Aorta (tissue), 5 donors: ENCODE measurements at regions not wholly inside any gene's neighbourhood (a gene's known extent, or its start where the extent isn't known, plus 50 kb on each side); places are given as distances from the start of the nearest gene placed in this dataset.
A peak's percentile ranks its signal among the peaks of the same experiment; 100 is the strongest.

Experiments
- ATAC-seq: fragments of 200-7000 bp; cut with Tn5 transposase; one replicate; pipeline ENCODE4 v1.9.1; 2022; ENCODE audit warnings: moderate library complexity; ENCODE audit not compliant: low FRiP score
- DNase-seq, 2 donors: peaks; one replicate each; pipeline ENCODE4 v3.0.0-alpha.2; 2020
- H3K27ac ChIP-seq, 2 donors: one replicate each; pipeline ENCODE4 v1.5.1; 2013; ENCODE audit warnings: low read length in 2 of 2, mild to moderate bottlenecking in 2 of 2, moderate library complexity in 2 of 2, control low read depth in 1 of 2, inconsistent platforms in 1 of 2, low read depth in 1 of 2
- H3K27me3 ChIP-seq, 2 donors: one replicate each; pipeline ENCODE4 v1.6.1; 2013; ENCODE audit warnings: control low read depth in 1 of 2, low read length in 1 of 2, mild to moderate bottlenecking in 1 of 2, moderate library complexity in 1 of 2; ENCODE audit not compliant: insufficient read depth in 2 of 2, control insufficient read depth in 1 of 2
- H3K36me3 ChIP-seq, 2 donors: one replicate each; pipeline ENCODE4 v1.6.1; 2013; ENCODE audit warnings: control low read depth in 1 of 2, low read length in 1 of 2, mild to moderate bottlenecking in 1 of 2; ENCODE audit not compliant: insufficient read depth in 2 of 2, control insufficient read depth in 1 of 2
- H3K4me1 ChIP-seq, 2 donors: one replicate each; pipeline ENCODE4 v1.6.1; 2013; ENCODE audit warnings: low read length in 2 of 2, control low read depth in 1 of 2, mild to moderate bottlenecking in 1 of 2, moderate library complexity in 1 of 2; ENCODE audit not compliant: insufficient read depth in 2 of 2, control insufficient read depth in 1 of 2
- H3K4me3 ChIP-seq, 2 donors: one replicate each; pipeline ENCODE4 v1.5.1; 2013; ENCODE audit warnings: low read length in 2 of 2, control low read depth in 1 of 2, mild to moderate bottlenecking in 1 of 2
- H3K9me3 ChIP-seq: one replicate; pipeline ENCODE4 v1.6.1; 2013; ENCODE audit warnings: mild to moderate bottlenecking, low read length; ENCODE audit not compliant: control insufficient read depth
- WGBS, 2 donors: extraction: QIAGEN DNeasy Blood & Tissue Kit; methylation state at CpG; one replicate each; pipeline ENCODE4 v1.1.7; 2013; 5-methylcytosine and 5-hydroxymethylcytosine counted together
- intact Hi-C, 2 donors: fragments of 100-400 bp; cut with DNase I; formaldehyde crosslinking; loops; one replicate each; pipeline versions ENCODE4 v1.14.2 to v1.15.0; 2022
- donor health status: healthy with polysubstance abuse.
- donor health status: Bipolar disorder and iron deficiency.
- donor health status: DM: no; HTN: no; CAD: no.
- donor health status: DM: no; HTN: no; CAD: no.
- donor health status: DM: yes; HTN: yes; CAD: no.

GRCh38 chr10:78255796-78256638, 222.4 kb downstream of the RPS24 start:
- no peaks in the 10 kb centered on the region for H3K27me3 ChIP-seq
- WGBS, 2 donors: 41 to 47% methylated on average over 9 of the region's 9 CpGs
- intact Hi-C loops: no loop called here
- ATAC-seq (peak; percentile 88), DNase-seq (peak; percentile 79 to 84)
- no peak overlapping the region for H3K4me3 ChIP-seq
- H3K4me1 ChIP-seq: no peaks in the 10 kb centered on the region
- no peaks in the 10 kb centered on the region for H3K9me3 ChIP-seq
- peak overlapping the region in 1 of 2 donors; percentile 66 for H3K27ac ChIP-seq
- no peaks in the 10 kb centered on the region for H3K36me3 ChIP-seq

- 96 to 97% methylated on average over 4 of the region's 4 CpGs for WGBS, 2 donors
- no peaks in the 10 kb centered on the region for H3K27me3 ChIP-seq
- H3K9me3 ChIP-seq: no peaks in the 10 kb centered on the region
- no peaks in the 10 kb centered on the region for H3K36me3 ChIP-seq
- ATAC-seq (no peak), DNase-seq (no peak)
- intact Hi-C loops: no loop called here
- no peak overlapping the region for H3K4me3 ChIP-seq
- H3K27ac ChIP-seq: no peak overlapping the region
- no peaks in the 10 kb centered on the region for H3K4me1 ChIP-seq
These were observed 224.8 kb downstream of the RPS24 start for GRCh38 chr10:78258323-78259030.

- Histone ChIP-seq H3K27me3 (no peaks in the 10 kb centered on the region), H3K4me1 (no peaks in the 10 kb centered on the region), H3K4me3 (no peak overlapping the region), H3K9me3 (no peaks in the 10 kb centered on the region), H3K36me3 (no peaks in the 10 kb centered on the region), H3K27ac (no peak overlapping the region)
- DNase-seq: no peak
- intact Hi-C loops: no loop called here
- 92 to 100% methylated on average over 3 of the region's 3 CpGs for WGBS, 2 donors
- ATAC-seq: no peak
These were observed 225.7 kb downstream of the RPS24 start for GRCh38 chr10:78259391-78259790.

- Histone ChIP-seq H3K9me3 (no peaks in the 10 kb centered on the region), H3K36me3 (no peaks in the 10 kb centered on the region), H3K27me3 (no peaks in the 10 kb centered on the region), H3K4me3 (no peak overlapping the region), H3K4me1 (no peaks in the 10 kb centered on the region), H3K27ac (no peak overlapping the region)
- DNase-seq (no peak), ATAC-seq (no peak)
- 86 to 88% methylated on average over 10 of the region's 10 CpGs for WGBS, 2 donors
- intact Hi-C loops: no loop called here
These were observed 226.5 kb downstream of the RPS24 start for GRCh38 chr10:78260141-78260540.

- DNase-seq: no peak
- WGBS, 2 donors: 96 to 100% methylated on average over 2 of the region's 2 CpGs
- Histone ChIP-seq H3K4me3 (no peak overlapping the region), H3K27ac (no peak overlapping the region), H3K9me3 (no peaks in the 10 kb centered on the region), H3K27me3 (no peaks in the 10 kb centered on the region), H3K4me1 (no peaks in the 10 kb centered on the region), H3K36me3 (no peaks in the 10 kb centered on the region)
- ATAC-seq: no peak
- intact Hi-C loops: no loop called here
These were observed 227.0 kb downstream of the RPS24 start for GRCh38 chr10:78260680-78261079.

GRCh38 chr10:78261291-78261690, 227.6 kb downstream of the RPS24 start:
- intact Hi-C loops: no loop called here
- ATAC-seq (no peak), DNase-seq (no peak)
- Histone ChIP-seq H3K9me3 (no peaks in the 10 kb centered on the region), H3K27me3 (no peaks in the 10 kb centered on the region), H3K4me1 (no peaks in the 10 kb centered on the region), H3K4me3 (no peak overlapping the region), H3K27ac (no peak overlapping the region), H3K36me3 (no peaks in the 10 kb centered on the region)
- WGBS, 2 donors: 92 to 98% methylated on average over 4 of the region's 4 CpGs

GRCh38 chr10:78262860-78263259, 229.2 kb downstream of the RPS24 start:
- no peaks in the 10 kb centered on the region for H3K4me1 ChIP-seq
- H3K4me3 ChIP-seq: no peak overlapping the region
- no peaks in the 10 kb centered on the region for H3K36me3 ChIP-seq
- intact Hi-C loops: no loop called here
- H3K27ac ChIP-seq: no peak overlapping the region
- ATAC-seq: no peak
- H3K27me3 ChIP-seq: no peaks in the 10 kb centered on the region
- 95 to 97% methylated on average over 8 of the region's 8 CpGs for WGBS, 2 donors
- no peak for DNase-seq
- H3K9me3 ChIP-seq: no peaks in the 10 kb centered on the region

GRCh38 chr10:78263521-78263988, 229.9 kb downstream of the RPS24 start:
- Histone ChIP-seq H3K9me3 (no peaks in the 10 kb centered on the region), H3K27ac (no peak overlapping the region), H3K36me3 (no peaks in the 10 kb centered on the region), H3K27me3 (no peaks in the 10 kb centered on the region), H3K4me1 (no peaks in the 10 kb centered on the region), H3K4me3 (no peak overlapping the region)
- ATAC-seq: no peak
- WGBS, 2 donors: 97 to 98% methylated on average over 5 of the region's 5 CpGs
- intact Hi-C loops: no loop called here
- no peak for DNase-seq

- intact Hi-C loops: no loop called here
- WGBS, 2 donors: 95 to 97% methylated on average over 3 of the region's 3 CpGs
- Histone ChIP-seq H3K4me3 (no peak overlapping the region), H3K27ac (no peak overlapping the region), H3K9me3 (no peaks in the 10 kb centered on the region), H3K27me3 (no peaks in the 10 kb centered on the region), H3K36me3 (no peaks in the 10 kb centered on the region), H3K4me1 (no peaks in the 10 kb centered on the region)
- DNase-seq (no peak), ATAC-seq (no peak)
These were observed 230.7 kb downstream of the RPS24 start for GRCh38 chr10:78264361-78264760.
